ENCODE measurements at regions not wholly inside any gene's neighbourhood (a gene's known extent, or its start where the extent isn't known, plus 50 kb on each side); places are given as distances from the start of the nearest gene placed in this dataset.
"Not testable (repeated sequence)": the region's sequence is repeated elsewhere in the genome, so short reads cannot be mapped to it uniquely, and the experiment has no call there.

GRCh38 chr3:8266730-8267131 is 234.9 kb upstream of the LMCD1 start:
- DNase-seq, result no peak

- no peak for DNase-seq
These were observed 228.1 kb upstream of the LMCD1 start for GRCh38 chr3:8273479-8273878.

- no peak for DNase-seq
These were observed 225.6 kb upstream of the LMCD1 start for GRCh38 chr3:8276056-8276455.

- DNase-seq, result no peak
These were observed 225.1 kb upstream of the LMCD1 start for GRCh38 chr3:8276506-8276905.

- DNase-seq, result no peak
These were observed 223.2 kb upstream of the LMCD1 start for GRCh38 chr3:8278448-8278847.

- DNase-seq, result no peak
These were observed 222.1 kb upstream of the LMCD1 start for GRCh38 chr3:8279476-8279875.

GRCh38 chr3:8279886-8280550 is 221.6 kb upstream of the LMCD1 start:
- DNase-seq, result no peak

GRCh38 chr3:8282541-8283165 is 219.0 kb upstream of the LMCD1 start:
- DNase-seq, result no peak

- DNase-seq, result no peak
These were observed 218.4 kb upstream of the LMCD1 start for GRCh38 chr3:8283193-8283592.

GRCh38 chr3:8286086-8286485 is 215.5 kb upstream of the LMCD1 start:
- no peak for DNase-seq

- DNase-seq, result no peak
These were observed 214.9 kb upstream of the LMCD1 start for GRCh38 chr3:8286749-8287148.

GRCh38 chr3:8290611-8291010 is 211.0 kb upstream of the LMCD1 start:
- no peak for DNase-seq

- DNase-seq, result no peak
These were observed 205.2 kb upstream of the LMCD1 start for GRCh38 chr3:8296461-8296860.

- no peak for DNase-seq
These were observed 203.3 kb upstream of the LMCD1 start for GRCh38 chr3:8298021-8298954.

- DNase-seq, result no peak
These were observed 199.5 kb upstream of the LMCD1 start for GRCh38 chr3:8301977-8302735.

GRCh38 chr3:8303466-8303865 is 198.2 kb upstream of the LMCD1 start:
- no peak for DNase-seq

GRCh38 chr3:8305371-8305770 is 196.3 kb upstream of the LMCD1 start:
- no peak for DNase-seq

- no peak for DNase-seq
These were observed 194.0 kb upstream of the LMCD1 start for GRCh38 chr3:8307545-8308110.

GRCh38 chr3:8311321-8311720 is 190.3 kb upstream of the LMCD1 start:
- DNase-seq, result no peak

GRCh38 chr3:8312685-8313084 is 188.9 kb upstream of the LMCD1 start:
- no peak for DNase-seq

- no peak for DNase-seq
These were observed 187.9 kb upstream of the LMCD1 start for GRCh38 chr3:8313560-8314267.

- not testable (repeated sequence) for DNase-seq
These were observed 186.1 kb upstream of the LMCD1 start for GRCh38 chr3:8315526-8315925.

All from DMS 273 treated with DMSO at 0.1 percent for 48 hours (cell line).